ENCODE measurements at regions not wholly inside any gene's neighbourhood (a gene's known extent, or its start where the extent isn't known, plus 50 kb on each side); places are given as distances from the start of the nearest gene placed in this dataset.

- Histone ChIP-seq H3K4me1 (ENCODE audit: insufficient read depth, low read length) (no peaks in the 10 kb centered on the region), H3K9ac (ENCODE audit: low read depth, low read length) (no peak overlapping the region), H3K36me3 (ENCODE audit: insufficient read depth, low read depth, low read length) (no peaks in the 10 kb centered on the region), H3K9me3 (ENCODE audit: insufficient read depth, low read depth, low read length) (no peaks in the 10 kb centered on the region), H3K27me3 (ENCODE audit: insufficient read depth, low read length) (peaks cover 15% of the 10 kb centered on the region; the same call in 1 of the 2 replicates), H3K27ac (ENCODE audit: low read length) (no peak overlapping the region), H3K4me3 (ENCODE audit: low read length) (no peak overlapping the region)
Measured at GRCh38 chr15:96693515-96693914, 363.0 kb downstream of the NR2F2 start.

DNA sequence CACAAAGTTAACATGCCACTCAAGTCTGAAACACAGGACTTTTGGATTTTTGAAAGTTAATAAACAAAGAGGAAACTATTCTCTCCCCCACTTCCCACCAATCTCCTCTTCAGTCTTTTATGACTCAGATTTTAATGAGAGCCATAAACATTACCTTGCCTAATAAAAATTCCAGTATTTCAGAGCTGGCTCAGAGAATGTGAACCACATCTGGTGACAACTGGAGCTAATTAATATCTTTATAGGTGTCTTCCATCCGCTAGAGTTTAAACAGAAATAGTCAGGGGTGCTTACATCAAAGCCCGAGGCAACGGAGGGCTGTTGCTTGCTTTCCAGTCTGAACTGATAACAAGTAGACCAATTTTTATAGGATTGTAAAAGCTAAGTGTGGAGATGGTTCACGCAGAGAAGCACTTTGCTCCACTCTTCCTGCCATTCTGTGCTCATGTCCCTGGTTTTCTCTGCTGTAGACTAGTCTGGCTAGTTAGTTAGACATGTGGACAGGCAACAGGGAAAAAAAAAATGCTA lies 363.6 kb downstream of the NR2F2 start:
- no peaks in the 10 kb centered on the region for H3K36me3 ChIP-seq (ENCODE audit: insufficient read depth, low read depth, low read length)
- no peak overlapping the region for H3K9ac ChIP-seq (ENCODE audit: low read depth, low read length)
- H3K9me3 ChIP-seq (ENCODE audit: insufficient read depth, low read depth, low read length): no peaks in the 10 kb centered on the region
- peaks cover 15% of the 10 kb centered on the region; the same call in 1 of the 2 replicates for H3K27me3 ChIP-seq (ENCODE audit: insufficient read depth, low read length)
- peaks cover 2% of the 10 kb centered on the region; the same call in 1 of the 2 replicates for H3K4me1 ChIP-seq (ENCODE audit: insufficient read depth, low read length)
- H3K4me3 ChIP-seq (ENCODE audit: low read length): no peak overlapping the region
- no peak overlapping the region for H3K27ac ChIP-seq (ENCODE audit: low read length)

GRCh38 chr15:96695426-96695825 lies 364.9 kb downstream of the NR2F2 start:
- H3K4me1 ChIP-seq (ENCODE audit: insufficient read depth, low read length): peaks cover 13% of the 10 kb centered on the region
- no peaks in the 10 kb centered on the region for H3K36me3 ChIP-seq (ENCODE audit: insufficient read depth, low read depth, low read length)
- no peak overlapping the region for H3K27ac ChIP-seq (ENCODE audit: low read length)
- no peak overlapping the region for H3K4me3 ChIP-seq (ENCODE audit: low read length)
- no peaks in the 10 kb centered on the region for H3K9me3 ChIP-seq (ENCODE audit: insufficient read depth, low read depth, low read length)
- H3K27me3 ChIP-seq (ENCODE audit: insufficient read depth, low read length): peaks cover 15% of the 10 kb centered on the region; the same call in 1 of the 2 replicates
- no peak overlapping the region for H3K9ac ChIP-seq (ENCODE audit: low read depth, low read length)

GRCh38 chr15:96699871-96700401 lies 369.4 kb downstream of the NR2F2 start:
- no peak overlapping the region for H3K27ac ChIP-seq (ENCODE audit: low read length)
- H3K27me3 ChIP-seq (ENCODE audit: insufficient read depth, low read length): peaks cover 22% of the 10 kb centered on the region; the same call in 1 of the 2 replicates
- no peaks in the 10 kb centered on the region for H3K9me3 ChIP-seq (ENCODE audit: insufficient read depth, low read depth, low read length)
- H3K9ac ChIP-seq (ENCODE audit: low read depth, low read length): 0 out of 2 replicates have a peak overlapping the region, but pooled peaks have one; percentile 5
- H3K4me3 ChIP-seq (ENCODE audit: low read length): peak overlapping the region; percentile 16; the same call in 1 of the 2 replicates
- H3K36me3 ChIP-seq (ENCODE audit: insufficient read depth, low read depth, low read length): no peaks in the 10 kb centered on the region
- peaks cover 52% of the 10 kb centered on the region for H3K4me1 ChIP-seq (ENCODE audit: insufficient read depth, low read length)

- H3K4me1 ChIP-seq (ENCODE audit: insufficient read depth, low read length): peaks cover 52% of the 10 kb centered on the region
- no peaks in the 10 kb centered on the region for H3K9me3 ChIP-seq (ENCODE audit: insufficient read depth, low read depth, low read length)
- no peak overlapping the region for H3K27ac ChIP-seq (ENCODE audit: low read length)
- H3K9ac ChIP-seq (ENCODE audit: low read depth, low read length): no peak overlapping the region
- no peak overlapping the region for H3K4me3 ChIP-seq (ENCODE audit: low read length)
- peaks cover 28% of the 10 kb centered on the region; the same call in 1 of the 2 replicates for H3K27me3 ChIP-seq (ENCODE audit: insufficient read depth, low read length)
- H3K36me3 ChIP-seq (ENCODE audit: insufficient read depth, low read depth, low read length): no peaks in the 10 kb centered on the region
Measured at GRCh38 chr15:96700555-96700954, 370.1 kb downstream of the NR2F2 start.

GRCh38 chr15:96701443-96701842 lies 370.9 kb downstream of the NR2F2 start:
- Histone ChIP-seq H3K27me3 (ENCODE audit: insufficient read depth, low read length) (peaks cover 33% of the 10 kb centered on the region; the same call in 1 of the 2 replicates), H3K9me3 (ENCODE audit: insufficient read depth, low read depth, low read length) (no peaks in the 10 kb centered on the region), H3K27ac (ENCODE audit: low read length) (no peak overlapping the region), H3K4me1 (ENCODE audit: insufficient read depth, low read length) (peaks cover 52% of the 10 kb centered on the region), H3K9ac (ENCODE audit: low read depth, low read length) (no peak overlapping the region), H3K4me3 (ENCODE audit: low read length) (no peak overlapping the region), H3K36me3 (ENCODE audit: insufficient read depth, low read depth, low read length) (no peaks in the 10 kb centered on the region)

GRCh38 chr15:96701877-96702276 lies 371.4 kb downstream of the NR2F2 start:
- Histone ChIP-seq H3K9ac (ENCODE audit: low read depth, low read length) (peak overlapping the region; percentile 13; the same call in 1 of the 2 replicates), H3K4me3 (ENCODE audit: low read length) (peak overlapping the region; percentile 31), H3K4me1 (ENCODE audit: insufficient read depth, low read length) (peaks cover 52% of the 10 kb centered on the region), H3K27ac (ENCODE audit: low read length) (no peak overlapping the region), H3K36me3 (ENCODE audit: insufficient read depth, low read depth, low read length) (no peaks in the 10 kb centered on the region), H3K27me3 (ENCODE audit: insufficient read depth, low read length) (peaks cover 36% of the 10 kb centered on the region; the same call in 1 of the 2 replicates), H3K9me3 (ENCODE audit: insufficient read depth, low read depth, low read length) (no peaks in the 10 kb centered on the region)

- Histone ChIP-seq H3K4me3 (ENCODE audit: low read length) (peak overlapping the region; percentile 31; the same call in 1 of the 2 replicates), H3K27me3 (ENCODE audit: insufficient read depth, low read length) (peaks cover 41% of the 10 kb centered on the region; the same call in 1 of the 2 replicates), H3K9ac (ENCODE audit: low read depth, low read length) (peak overlapping the region; percentile 13; the same call in 1 of the 2 replicates), H3K4me1 (ENCODE audit: insufficient read depth, low read length) (peaks cover 56% of the 10 kb centered on the region), H3K9me3 (ENCODE audit: insufficient read depth, low read depth, low read length) (no peaks in the 10 kb centered on the region), H3K27ac (ENCODE audit: low read length) (no peak overlapping the region), H3K36me3 (ENCODE audit: insufficient read depth, low read depth, low read length) (no peaks in the 10 kb centered on the region)
Measured at GRCh38 chr15:96702589-96702988, 372.1 kb downstream of the NR2F2 start.

DNA sequence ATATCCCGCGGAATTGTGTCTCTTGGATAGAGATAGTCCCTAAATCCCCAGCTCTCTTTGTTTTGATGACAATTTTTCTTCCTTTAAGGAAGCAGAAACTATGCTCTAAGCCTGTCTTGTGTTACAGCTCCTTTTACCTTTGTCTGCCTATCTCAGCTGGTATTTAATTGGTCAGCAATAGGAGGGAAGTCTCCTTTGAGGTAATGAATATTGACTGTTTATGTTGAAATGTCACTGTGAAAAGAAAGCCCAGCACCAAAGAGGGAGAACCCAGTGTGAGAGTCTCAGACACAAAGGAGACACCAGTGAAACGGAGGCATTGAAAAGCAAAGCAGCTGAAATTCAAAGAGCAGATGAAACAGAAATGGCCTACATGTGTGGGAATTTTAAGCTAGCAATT lies 372.6 kb downstream of the NR2F2 start:
- Histone ChIP-seq H3K4me3 (ENCODE audit: low read length) (peak overlapping the region; percentile 31), H3K27me3 (ENCODE audit: insufficient read depth, low read length) (peaks cover 38% of the 10 kb centered on the region; the same call in 1 of the 2 replicates), H3K27ac (ENCODE audit: low read length) (no peak overlapping the region), H3K4me1 (ENCODE audit: insufficient read depth, low read length) (peaks cover 56% of the 10 kb centered on the region), H3K36me3 (ENCODE audit: insufficient read depth, low read depth, low read length) (no peaks in the 10 kb centered on the region), H3K9ac (ENCODE audit: low read depth, low read length) (no peak overlapping the region), H3K9me3 (ENCODE audit: insufficient read depth, low read depth, low read length) (no peaks in the 10 kb centered on the region)

GRCh38 chr15:96703794-96704550 lies 373.5 kb downstream of the NR2F2 start:
- H3K4me1 ChIP-seq (ENCODE audit: insufficient read depth, low read length): peaks cover 55% of the 10 kb centered on the region
- H3K27me3 ChIP-seq (ENCODE audit: insufficient read depth, low read length): peaks cover 37% of the 10 kb centered on the region; the same call in 1 of the 2 replicates
- H3K4me3 ChIP-seq (ENCODE audit: low read length): peak overlapping the region; percentile 31
- H3K9ac ChIP-seq (ENCODE audit: low read depth, low read length): no peak overlapping the region
- H3K9me3 ChIP-seq (ENCODE audit: insufficient read depth, low read depth, low read length): no peaks in the 10 kb centered on the region
- no peaks in the 10 kb centered on the region for H3K36me3 ChIP-seq (ENCODE audit: insufficient read depth, low read depth, low read length)
- H3K27ac ChIP-seq (ENCODE audit: low read length): no peak overlapping the region

DNA sequence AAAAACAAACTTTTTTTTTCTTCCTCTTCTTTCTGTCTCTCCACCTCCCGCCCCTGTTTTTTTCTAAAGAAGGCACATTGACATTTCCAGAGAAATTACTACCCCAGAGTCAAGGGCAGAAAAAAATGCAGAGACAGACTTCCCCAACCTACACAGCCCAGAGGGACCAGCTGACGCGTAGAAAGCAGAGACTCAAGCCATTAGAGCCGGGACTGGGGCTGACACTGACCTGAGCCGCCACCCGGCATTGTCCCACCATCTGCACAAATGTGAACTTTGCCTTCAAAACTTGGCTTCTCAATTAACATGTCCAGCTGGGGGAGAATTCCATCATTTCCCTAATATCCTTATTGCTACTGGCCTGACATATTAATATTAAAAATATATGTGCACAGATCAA lies 385.6 kb downstream of the NR2F2 start:
- H3K27ac ChIP-seq (ENCODE audit: low read length): no peak overlapping the region
- H3K36me3 ChIP-seq (ENCODE audit: insufficient read depth, low read depth, low read length): no peaks in the 10 kb centered on the region
- H3K27me3 ChIP-seq (ENCODE audit: insufficient read depth, low read length): peaks cover 7% of the 10 kb centered on the region; the same call in 1 of the 2 replicates
- H3K9me3 ChIP-seq (ENCODE audit: insufficient read depth, low read depth, low read length): no peaks in the 10 kb centered on the region
- no peaks in the 10 kb centered on the region for H3K4me1 ChIP-seq (ENCODE audit: insufficient read depth, low read length)
- no peak overlapping the region for H3K4me3 ChIP-seq (ENCODE audit: low read length)
- H3K9ac ChIP-seq (ENCODE audit: low read depth, low read length): no peak overlapping the region

Data from iPS-20b (cell line).